Adrenal gland (tissue), 5 donors: ENCODE measurements at regions not wholly inside any gene's neighbourhood (a gene's known extent, or its start where the extent isn't known, plus 50 kb on each side); places are given as distances from the start of the nearest gene placed in this dataset.

Experiments
- POLR2A ChIP-seq, 2 donors: fragments of 450-650 bp; IDR thresholded peaks; one replicate each; pipeline ENCODE4 v1.6.1; 2017; ENCODE audit warnings: antibody characterized with exemption in 2 of 2, mild to moderate bottlenecking in 2 of 2, moderate library complexity in 1 of 2
- TF ChIP-seq, protein P1 (sequence below), 6 experiments: fragments of 450-650 bp in 4 of 6; fragments of 200-600 bp in 2 of 6; sonication (generic) in 1 of 6; IDR thresholded peaks; 1 replicate in 5 of 6; 2 replicates in 1 of 6; pipeline versions ENCODE4 v1.5.1 to v1.8.0; 2016 to 2021; ENCODE audit warnings: antibody characterized with exemption in 6 of 6, mild to moderate bottlenecking in 2 of 6, moderate library complexity in 1 of 6
- donor health status: DM: no; HTN: no; CAD: no.

DNA sequence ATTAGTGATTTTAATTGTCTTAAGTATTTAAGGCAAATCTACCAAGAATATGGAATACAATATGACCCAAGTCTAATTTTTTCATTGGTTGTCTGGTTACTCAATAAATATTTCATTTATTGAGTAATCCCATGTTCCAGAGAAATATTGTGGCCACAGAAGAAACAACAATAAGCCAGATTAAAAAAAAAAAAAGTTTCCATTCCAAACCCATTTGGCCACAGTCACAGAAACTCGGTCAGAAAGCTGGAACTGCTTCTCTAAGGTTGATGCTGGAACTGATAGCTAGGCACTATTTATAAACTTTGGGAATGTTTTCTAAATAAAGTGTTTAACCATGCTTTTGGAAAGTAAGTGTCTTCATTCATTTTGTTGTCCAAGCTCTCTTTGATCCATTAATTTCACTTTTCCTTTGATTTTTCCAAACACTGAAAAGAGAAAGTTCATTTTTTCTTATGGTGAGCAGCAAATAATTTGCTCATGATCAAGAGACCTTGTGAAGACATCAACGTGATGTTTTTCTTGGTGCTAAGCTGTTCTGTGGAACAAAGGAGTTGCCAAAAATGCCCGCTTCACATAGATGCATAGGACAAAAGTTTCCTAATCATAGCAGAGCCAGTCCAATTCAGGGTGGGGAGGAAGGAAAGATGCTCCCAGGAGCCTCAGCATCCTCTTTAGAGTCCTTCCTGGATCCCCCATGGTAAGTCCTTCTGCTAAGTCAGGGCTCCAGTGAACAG is 72.1 kb upstream of the CCBE1 start:
- TF ChIP-seq, protein P1, sequence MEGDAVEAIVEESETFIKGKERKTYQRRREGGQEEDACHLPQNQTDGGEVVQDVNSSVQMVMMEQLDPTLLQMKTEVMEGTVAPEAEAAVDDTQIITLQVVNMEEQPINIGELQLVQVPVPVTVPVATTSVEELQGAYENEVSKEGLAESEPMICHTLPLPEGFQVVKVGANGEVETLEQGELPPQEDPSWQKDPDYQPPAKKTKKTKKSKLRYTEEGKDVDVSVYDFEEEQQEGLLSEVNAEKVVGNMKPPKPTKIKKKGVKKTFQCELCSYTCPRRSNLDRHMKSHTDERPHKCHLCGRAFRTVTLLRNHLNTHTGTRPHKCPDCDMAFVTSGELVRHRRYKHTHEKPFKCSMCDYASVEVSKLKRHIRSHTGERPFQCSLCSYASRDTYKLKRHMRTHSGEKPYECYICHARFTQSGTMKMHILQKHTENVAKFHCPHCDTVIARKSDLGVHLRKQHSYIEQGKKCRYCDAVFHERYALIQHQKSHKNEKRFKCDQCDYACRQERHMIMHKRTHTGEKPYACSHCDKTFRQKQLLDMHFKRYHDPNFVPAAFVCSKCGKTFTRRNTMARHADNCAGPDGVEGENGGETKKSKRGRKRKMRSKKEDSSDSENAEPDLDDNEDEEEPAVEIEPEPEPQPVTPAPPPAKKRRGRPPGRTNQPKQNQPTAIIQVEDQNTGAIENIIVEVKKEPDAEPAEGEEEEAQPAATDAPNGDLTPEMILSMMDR (IDR thresholded peaks at IDR 0.05): no peak
- TF ChIP-seq POLR2A (IDR thresholded peaks at IDR 0.05): no peak
